ENCODE measurements at regions not wholly inside any gene's neighbourhood (a gene's known extent, or its start where the extent isn't known, plus 50 kb on each side); places are given as distances from the start of the nearest gene placed in this dataset.

GRCh38 chr10:107856047-107856315 is 691.5 kb upstream of the SORCS1 start:
- H3K4me2 ChIP-seq (ENCODE audit: low read length): no peak overlapping the region
- intact Hi-C loops (cut with micrococcal nuclease; ENCODE audit: unreplicated experiment): no loop called here
- no peaks in the 10 kb centered on the region for H4K20me1 ChIP-seq (ENCODE audit: insufficient read depth, low read length)
- H3K4me1 ChIP-seq (ENCODE audit: insufficient read depth, low read length, poor library complexity, severe bottlenecking): no peaks in the 10 kb centered on the region
- H3K9me3 ChIP-seq (ENCODE audit: low read length): no peaks in the 10 kb centered on the region
- no peak overlapping the region for H3K27ac ChIP-seq (ENCODE audit: low read depth, low read length, poor library complexity, severe bottlenecking)
- ChIA-PET CTCF (ENCODE audit: unreplicated experiment) (no interaction called here), POLR2A (no interaction called here)
- H3K9me2 ChIP-seq (ENCODE audit: insufficient read depth, low read length): no peaks in the 10 kb centered on the region; the same call in 1 of the 2 replicates
- no peak overlapping the region for H2AFZ ChIP-seq (ENCODE audit: low read length)
- H3K4me3 ChIP-seq (ENCODE audit: low read depth, low read length, poor library complexity, severe bottlenecking): no peak overlapping the region
- no peaks in the 10 kb centered on the region for H3K36me3 ChIP-seq (ENCODE audit: insufficient read depth, low read length)
- BruUV-seq (replicated peaks): no TSS peak
- no peak for DNase-seq (ENCODE audit: low spot score)
- TF ChIP-seq EZH2phosphoT487 (IDR thresholded peaks at IDR 0.05; ENCODE audit: borderline replicate concordance, low read depth, low read length): no peak
- TF ChIP-seq CTCF (conservative IDR thresholded peaks at IDR 0.05; ENCODE audit: low read length): no peak
- H3K79me2 ChIP-seq (ENCODE audit: insufficient read depth, low read depth, low read length): no peaks in the 10 kb centered on the region

GRCh38 chr10:107855301-107856046 is 691.0 kb upstream of the SORCS1 start:
- H4K20me1 ChIP-seq (ENCODE audit: insufficient read depth, low read length): no peaks in the 10 kb centered on the region
- no peaks in the 10 kb centered on the region; the same call in 1 of the 2 replicates for H3K9me2 ChIP-seq (ENCODE audit: insufficient read depth, low read length)
- H3K4me1 ChIP-seq (ENCODE audit: insufficient read depth, low read length, poor library complexity, severe bottlenecking): no peaks in the 10 kb centered on the region
- POLR2A ChIA-PET: no interaction called here
- intact Hi-C loops (cut with micrococcal nuclease; ENCODE audit: unreplicated experiment): no loop called here
- H3K4me2 ChIP-seq (ENCODE audit: low read length): no peak overlapping the region
- no peaks in the 10 kb centered on the region for H3K9me3 ChIP-seq (ENCODE audit: low read length)
- no peaks in the 10 kb centered on the region for H3K79me2 ChIP-seq (ENCODE audit: insufficient read depth, low read depth, low read length)
- TF ChIP-seq EZH2phosphoT487 (IDR thresholded peaks at IDR 0.05; ENCODE audit: borderline replicate concordance, low read depth, low read length): no peak
- no peak for TF ChIP-seq CTCF (conservative IDR thresholded peaks at IDR 0.05; ENCODE audit: low read length)
- no peaks in the 10 kb centered on the region for H3K36me3 ChIP-seq (ENCODE audit: insufficient read depth, low read length)
- DNase-seq (ENCODE audit: low spot score): no peak
- no TSS peak for BruUV-seq (replicated peaks)
- CTCF ChIA-PET (ENCODE audit: unreplicated experiment): no interaction called here
- no peak overlapping the region for H3K27ac ChIP-seq (ENCODE audit: low read depth, low read length, poor library complexity, severe bottlenecking)
- no peak overlapping the region for H3K4me3 ChIP-seq (ENCODE audit: low read depth, low read length, poor library complexity, severe bottlenecking)
- H2AFZ ChIP-seq (ENCODE audit: low read length): no peak overlapping the region

GRCh38 chr10:107848726-107849360 is 684.3 kb upstream of the SORCS1 start:
- no TSS peak for BruUV-seq (replicated peaks)
- H3K9me2 ChIP-seq (ENCODE audit: insufficient read depth, low read length): no peaks in the 10 kb centered on the region; the same call in 1 of the 2 replicates
- H3K4me2 ChIP-seq (ENCODE audit: low read length): no peak overlapping the region
- H3K36me3 ChIP-seq (ENCODE audit: insufficient read depth, low read length): no peaks in the 10 kb centered on the region
- intact Hi-C loops (cut with micrococcal nuclease; ENCODE audit: unreplicated experiment): no loop called here
- H2AFZ ChIP-seq (ENCODE audit: low read length): no peak overlapping the region
- H3K4me3 ChIP-seq (ENCODE audit: low read depth, low read length, poor library complexity, severe bottlenecking): no peak overlapping the region
- H3K27ac ChIP-seq (ENCODE audit: low read depth, low read length, poor library complexity, severe bottlenecking): no peak overlapping the region
- TF ChIP-seq EZH2phosphoT487 (IDR thresholded peaks at IDR 0.05; ENCODE audit: borderline replicate concordance, low read depth, low read length) (no peak), CTCF (conservative IDR thresholded peaks at IDR 0.05; ENCODE audit: low read length) (no peak)
- no peak for DNase-seq (ENCODE audit: low spot score)
- no peaks in the 10 kb centered on the region for H3K79me2 ChIP-seq (ENCODE audit: insufficient read depth, low read depth, low read length)
- H3K9me3 ChIP-seq (ENCODE audit: low read length): no peaks in the 10 kb centered on the region
- no peaks in the 10 kb centered on the region for H4K20me1 ChIP-seq (ENCODE audit: insufficient read depth, low read length)
- ChIA-PET POLR2A (no interaction called here), CTCF (ENCODE audit: unreplicated experiment) (no interaction called here)
- no peaks in the 10 kb centered on the region for H3K4me1 ChIP-seq (ENCODE audit: insufficient read depth, low read length, poor library complexity, severe bottlenecking)

All from OCI-LY7 (cell line).